Natural killer cell (primary cell): ENCODE measurements at regions not wholly inside any gene's neighbourhood (a gene's known extent, or its start where the extent isn't known, plus 50 kb on each side); places are given as distances from the start of the nearest gene placed in this dataset.

Source experiments
- ATAC-seq, 3 donors: fragments of 150-1000 bp in 2 of 3; fragments of 200-7000 bp in 1 of 3; cut with Tn5 transposase; 1 replicate in 1 of 3; 2 replicates in 2 of 3; pipeline ENCODE4 v1.10.0; 2021; ENCODE audit warnings: mild to moderate bottlenecking in 2 of 3, moderate library complexity in 2 of 3
- DNase-seq, 2 donors: peaks; one replicate each; pipeline versions ENCODE4 v3.0.0 to v3.0.0-alpha.2; 2013 to 2021; ENCODE audit warnings: mixed read lengths in 1 of 2
- H3K27ac ChIP-seq: one replicate; pipeline ENCODE4 v1.5.1; 2013; ENCODE audit warnings: mild to moderate bottlenecking, low read length
- H3K27me3 ChIP-seq: one replicate; pipeline ENCODE4 v1.6.1; 2013; ENCODE audit warnings: low read length; ENCODE audit not compliant: control insufficient read depth, insufficient read depth
- H3K36me3 ChIP-seq: one replicate; pipeline ENCODE4 v1.6.1; 2013; ENCODE audit warnings: low read length; ENCODE audit not compliant: control insufficient read depth, insufficient read depth
- H3K4me1 ChIP-seq: one replicate; pipeline ENCODE4 v1.6.1; 2013; ENCODE audit warnings: low read length; ENCODE audit not compliant: control insufficient read depth, insufficient read depth
- H3K4me3 ChIP-seq: one replicate; pipeline ENCODE4 v1.5.1; 2013; ENCODE audit warnings: low read length
- H3K9me3 ChIP-seq: one replicate; pipeline ENCODE4 v1.6.1; 2013; ENCODE audit warnings: low read length; ENCODE audit not compliant: control insufficient read depth, insufficient read depth
- H3K27ac Mint-ChIP-seq, 2 donors: one replicate each; pipeline ENCODE4 v1.8.0; 2022; ENCODE audit warnings: mild to moderate bottlenecking in 2 of 2, mixed read lengths in 2 of 2, moderate library complexity in 1 of 2
- H3K27me3 Mint-ChIP-seq, 2 donors: one replicate each; pipeline ENCODE4 v1.8.0; 2022; ENCODE audit warnings: low read depth in 2 of 2, mixed read lengths in 2 of 2
- H3K36me3 Mint-ChIP-seq: one replicate; pipeline ENCODE4 v1.8.0; 2022; ENCODE audit warnings: mixed read lengths
- H3K4me1 Mint-ChIP-seq, 2 donors: one replicate each; pipeline ENCODE4 v1.8.0; 2022; ENCODE audit warnings: mixed read lengths in 2 of 2
- H3K4me3 Mint-ChIP-seq: one replicate; pipeline ENCODE4 v1.8.0; 2022; ENCODE audit warnings: mild to moderate bottlenecking, moderate library complexity, mixed read lengths
- H3K9me3 Mint-ChIP-seq, 2 donors: one replicate each; pipeline ENCODE4 v1.8.0; 2022; ENCODE audit warnings: mixed read lengths in 2 of 2
- WGBS: methylation state at CpG from one replicate; pipeline ENCODE4 v1.1.7; 2013; ENCODE audit warnings: missing lambda C conversion rate; ENCODE audit not compliant: insufficient coverage; 5-methylcytosine and 5-hydroxymethylcytosine counted together
- intact Hi-C: fragments of 100-400 bp; cut with micrococcal nuclease; formaldehyde crosslinking; loops from one replicate; pipeline ENCODE4 v1.14.2; 2022
- TF ChIP-seq, protein P1 (sequence below): fragments of 200-600 bp; IDR thresholded peaks from one replicate; pipeline ENCODE4 v1.8.0; 2022; ENCODE audit warnings: antibody characterized with exemption

- Mint-ChIP-seq H3K4me3 (no peak overlapping the region), H3K9me3 (peaks cover 4 to 9% of the 10 kb centered on the region in 2 donors), H3K36me3 (no peaks in the 10 kb centered on the region), H3K27ac (no peak overlapping the region), H3K4me1 (no peaks in the 10 kb centered on the region), H3K27me3 (peaks cover 0 to 2% of the 10 kb centered on the region in 2 donors)
- TF ChIP-seq, protein P1, sequence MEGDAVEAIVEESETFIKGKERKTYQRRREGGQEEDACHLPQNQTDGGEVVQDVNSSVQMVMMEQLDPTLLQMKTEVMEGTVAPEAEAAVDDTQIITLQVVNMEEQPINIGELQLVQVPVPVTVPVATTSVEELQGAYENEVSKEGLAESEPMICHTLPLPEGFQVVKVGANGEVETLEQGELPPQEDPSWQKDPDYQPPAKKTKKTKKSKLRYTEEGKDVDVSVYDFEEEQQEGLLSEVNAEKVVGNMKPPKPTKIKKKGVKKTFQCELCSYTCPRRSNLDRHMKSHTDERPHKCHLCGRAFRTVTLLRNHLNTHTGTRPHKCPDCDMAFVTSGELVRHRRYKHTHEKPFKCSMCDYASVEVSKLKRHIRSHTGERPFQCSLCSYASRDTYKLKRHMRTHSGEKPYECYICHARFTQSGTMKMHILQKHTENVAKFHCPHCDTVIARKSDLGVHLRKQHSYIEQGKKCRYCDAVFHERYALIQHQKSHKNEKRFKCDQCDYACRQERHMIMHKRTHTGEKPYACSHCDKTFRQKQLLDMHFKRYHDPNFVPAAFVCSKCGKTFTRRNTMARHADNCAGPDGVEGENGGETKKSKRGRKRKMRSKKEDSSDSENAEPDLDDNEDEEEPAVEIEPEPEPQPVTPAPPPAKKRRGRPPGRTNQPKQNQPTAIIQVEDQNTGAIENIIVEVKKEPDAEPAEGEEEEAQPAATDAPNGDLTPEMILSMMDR: no peak
- Histone ChIP-seq H3K36me3 (no peaks in the 10 kb centered on the region), H3K27me3 (no peaks in the 10 kb centered on the region), H3K4me3 (no peak overlapping the region), H3K9me3 (no peaks in the 10 kb centered on the region), H3K27ac (no peak overlapping the region), H3K4me1 (no peaks in the 10 kb centered on the region)
- no peak for ATAC-seq
- no CpG with 5 or more reads among the region's 2 CpGs for WGBS
- DNase-seq: no peak
- intact Hi-C loops: no loop called here
Measured at GRCh38 chr16:52630711-52631110, 83.8 kb upstream of the TOX3 start.

GRCh38 chr16:52629296-52629695 is 82.4 kb upstream of the TOX3 start:
- no peak for DNase-seq
- ATAC-seq: no peak
- Histone ChIP-seq H3K4me1 (no peaks in the 10 kb centered on the region), H3K27ac (no peak overlapping the region), H3K36me3 (no peaks in the 10 kb centered on the region), H3K9me3 (no peaks in the 10 kb centered on the region), H3K27me3 (no peaks in the 10 kb centered on the region), H3K4me3 (no peak overlapping the region)
- no peak overlapping the region for H3K27ac Mint-ChIP-seq
- peaks cover 7 to 12% of the 10 kb centered on the region in 2 donors for H3K9me3 Mint-ChIP-seq
- H3K4me1 Mint-ChIP-seq: no peaks in the 10 kb centered on the region
- H3K36me3 Mint-ChIP-seq: no peaks in the 10 kb centered on the region
- peaks cover 0 to 2% of the 10 kb centered on the region in 2 donors for H3K27me3 Mint-ChIP-seq
- 61% methylated on average over 3 of the region's 4 CpGs for WGBS
- H3K4me3 Mint-ChIP-seq: no peak overlapping the region
- TF ChIP-seq, protein P1: no peak
- intact Hi-C loops: no loop called here

DNA sequence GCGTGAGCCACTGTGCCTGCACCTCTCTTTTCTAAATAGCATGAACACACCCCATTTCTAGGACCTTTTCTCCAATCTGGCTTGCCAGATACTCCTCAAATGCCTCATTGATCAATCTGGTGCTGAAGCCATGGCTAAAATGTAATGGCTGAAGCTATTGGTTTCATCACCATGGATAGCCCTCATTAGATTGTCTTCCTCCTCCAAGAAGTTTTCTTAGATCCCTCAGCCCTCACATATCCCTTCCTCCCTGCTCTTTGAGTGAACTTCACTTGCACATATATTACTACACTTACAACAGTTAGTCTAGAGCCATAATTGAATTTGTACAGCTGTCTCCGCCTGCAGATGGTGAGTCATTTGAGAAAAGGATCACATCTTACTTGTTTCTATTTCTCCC is 77.9 kb upstream of the TOX3 start:
- no peaks in the 10 kb centered on the region for H3K36me3 Mint-ChIP-seq
- 71% methylated on average over 1 of the region's 2 CpGs for WGBS

GRCh38 chr16:52621651-52622050 is 74.7 kb upstream of the TOX3 start:
- intact Hi-C loops: no loop called here
- no peak overlapping the region for H3K27ac Mint-ChIP-seq
- H3K4me1 Mint-ChIP-seq: no peaks in the 10 kb centered on the region
- Histone ChIP-seq H3K27me3 (no peaks in the 10 kb centered on the region), H3K27ac (no peak overlapping the region), H3K9me3 (no peaks in the 10 kb centered on the region), H3K36me3 (no peaks in the 10 kb centered on the region), H3K4me1 (no peaks in the 10 kb centered on the region), H3K4me3 (no peak overlapping the region)
- DNase-seq: no peak
- H3K9me3 Mint-ChIP-seq: peaks cover 11 to 16% of the 10 kb centered on the region in 2 donors
- no peak for ATAC-seq
- H3K36me3 Mint-ChIP-seq: no peaks in the 10 kb centered on the region
- H3K4me3 Mint-ChIP-seq: no peak overlapping the region
- TF ChIP-seq, protein P1: no peak
- 89% methylated on average over 5 of the region's 5 CpGs for WGBS
- H3K27me3 Mint-ChIP-seq: no peaks in the 10 kb centered on the region

More for the DNA sequence above, 77.9 kb upstream of the TOX3 start:
- no peaks in the 10 kb centered on the region for H3K27me3 ChIP-seq
- intact Hi-C loops: no loop called here
- Mint-ChIP-seq H3K27ac (no peak overlapping the region), H3K27me3 (peaks cover 0 to 2% of the 10 kb centered on the region in 2 donors), H3K4me1 (no peaks in the 10 kb centered on the region), H3K9me3 (peaks cover 10 to 16% of the 10 kb centered on the region in 2 donors), H3K4me3 (no peak overlapping the region)
- no peak for ATAC-seq
- no peak overlapping the region for H3K4me3 ChIP-seq
- TF ChIP-seq, protein P1: no peak
- H3K36me3 ChIP-seq: no peaks in the 10 kb centered on the region
- H3K4me1 ChIP-seq: no peaks in the 10 kb centered on the region
- no peaks in the 10 kb centered on the region for H3K9me3 ChIP-seq
- no peak overlapping the region for H3K27ac ChIP-seq
- DNase-seq: no peak
